GM12872 (cell line): ENCODE measurements at regions not wholly inside any gene's neighbourhood (a gene's known extent, or its start where the extent isn't known, plus 50 kb on each side); places are given as distances from the start of the nearest gene placed in this dataset.
A peak's percentile ranks its signal among the peaks of the same experiment; 100 is the strongest.

Experiments
- TF ChIP-seq, protein P1 (sequence below): IDR thresholded peaks from 3 replicates; pipeline ENCODE4 v1.5.1; 2011; ENCODE audit warnings: low read depth, mild to moderate bottlenecking, low read length, moderate library complexity; ENCODE audit not compliant: insufficient read depth

DNA sequence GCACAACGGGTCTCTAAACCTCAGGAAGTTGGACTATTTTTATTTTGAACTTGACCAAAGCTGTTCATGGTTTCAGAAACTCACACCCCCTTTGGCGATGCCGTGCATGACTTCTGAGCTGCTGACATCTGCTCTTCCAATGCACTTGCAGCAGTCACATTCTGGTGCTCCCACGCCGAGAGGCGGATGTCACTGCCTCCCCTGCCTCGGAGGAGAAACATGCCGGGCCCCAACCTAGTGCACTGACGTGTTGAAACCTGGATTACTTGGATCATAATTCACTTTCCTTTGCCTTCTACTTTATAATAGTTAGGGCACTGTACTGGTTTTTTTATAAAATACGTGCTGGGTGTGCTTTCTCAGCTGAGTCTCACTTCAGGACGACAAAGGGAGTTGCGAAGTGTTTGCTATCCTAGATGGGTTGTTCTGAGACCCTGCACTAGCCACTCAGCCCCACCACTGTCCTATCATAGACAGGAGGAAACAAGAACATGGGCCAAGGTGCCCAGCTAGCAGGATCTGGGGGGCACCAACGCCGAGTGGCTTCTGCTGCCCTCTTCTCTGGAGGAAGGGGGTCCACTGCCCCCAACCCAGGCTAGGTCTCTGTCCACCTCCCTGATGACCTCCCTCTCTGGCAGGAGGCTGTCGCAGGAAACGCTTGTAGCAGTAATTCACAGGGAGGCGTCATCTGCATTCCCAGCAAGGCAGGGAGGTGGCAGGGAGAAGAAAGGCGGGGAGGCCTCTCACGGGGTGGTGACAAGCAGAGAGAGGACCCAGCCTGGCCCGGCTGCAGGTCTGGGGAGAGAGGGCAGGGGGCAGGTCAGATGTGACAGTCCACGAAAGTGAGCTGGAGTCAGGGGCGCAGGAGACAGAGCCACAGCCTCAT lies 158.8 kb upstream of the IQSEC1 start:
- TF ChIP-seq, protein P1, sequence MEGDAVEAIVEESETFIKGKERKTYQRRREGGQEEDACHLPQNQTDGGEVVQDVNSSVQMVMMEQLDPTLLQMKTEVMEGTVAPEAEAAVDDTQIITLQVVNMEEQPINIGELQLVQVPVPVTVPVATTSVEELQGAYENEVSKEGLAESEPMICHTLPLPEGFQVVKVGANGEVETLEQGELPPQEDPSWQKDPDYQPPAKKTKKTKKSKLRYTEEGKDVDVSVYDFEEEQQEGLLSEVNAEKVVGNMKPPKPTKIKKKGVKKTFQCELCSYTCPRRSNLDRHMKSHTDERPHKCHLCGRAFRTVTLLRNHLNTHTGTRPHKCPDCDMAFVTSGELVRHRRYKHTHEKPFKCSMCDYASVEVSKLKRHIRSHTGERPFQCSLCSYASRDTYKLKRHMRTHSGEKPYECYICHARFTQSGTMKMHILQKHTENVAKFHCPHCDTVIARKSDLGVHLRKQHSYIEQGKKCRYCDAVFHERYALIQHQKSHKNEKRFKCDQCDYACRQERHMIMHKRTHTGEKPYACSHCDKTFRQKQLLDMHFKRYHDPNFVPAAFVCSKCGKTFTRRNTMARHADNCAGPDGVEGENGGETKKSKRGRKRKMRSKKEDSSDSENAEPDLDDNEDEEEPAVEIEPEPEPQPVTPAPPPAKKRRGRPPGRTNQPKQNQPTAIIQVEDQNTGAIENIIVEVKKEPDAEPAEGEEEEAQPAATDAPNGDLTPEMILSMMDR, result no peak

DNA sequence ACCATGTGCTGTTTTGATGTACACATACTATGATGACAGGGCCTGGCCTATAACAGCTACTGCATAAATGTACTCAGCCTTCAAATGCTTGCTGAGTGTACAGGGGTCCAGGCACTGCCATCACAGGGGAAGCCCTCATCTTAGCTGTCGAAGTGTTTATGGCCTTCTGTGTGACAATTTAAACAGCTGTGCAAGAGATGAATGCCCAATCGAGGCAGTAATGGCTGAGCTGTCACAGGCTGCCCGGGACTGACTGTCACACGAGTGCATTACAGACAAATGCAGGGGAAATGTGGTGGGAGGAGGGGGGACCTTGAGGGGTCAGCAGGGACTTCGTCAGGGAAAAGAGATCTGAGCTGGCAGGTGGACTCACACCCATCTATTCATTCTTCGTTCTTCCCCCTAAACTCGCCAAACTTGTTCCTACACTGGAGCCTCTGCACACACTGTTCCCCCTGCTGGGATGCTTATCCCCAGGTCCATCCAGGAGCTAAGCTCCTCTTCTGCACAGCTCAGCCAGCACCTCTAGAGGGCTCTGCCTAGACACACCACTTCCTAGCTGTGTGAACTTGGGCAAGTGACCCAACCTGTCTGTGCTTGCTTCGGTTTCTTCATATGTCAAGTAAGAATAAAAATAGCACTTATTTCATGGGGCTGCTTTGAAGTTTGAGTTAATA lies 156.2 kb upstream of the IQSEC1 start:
- TF ChIP-seq, protein P1, result peak; percentile 79

DNA sequence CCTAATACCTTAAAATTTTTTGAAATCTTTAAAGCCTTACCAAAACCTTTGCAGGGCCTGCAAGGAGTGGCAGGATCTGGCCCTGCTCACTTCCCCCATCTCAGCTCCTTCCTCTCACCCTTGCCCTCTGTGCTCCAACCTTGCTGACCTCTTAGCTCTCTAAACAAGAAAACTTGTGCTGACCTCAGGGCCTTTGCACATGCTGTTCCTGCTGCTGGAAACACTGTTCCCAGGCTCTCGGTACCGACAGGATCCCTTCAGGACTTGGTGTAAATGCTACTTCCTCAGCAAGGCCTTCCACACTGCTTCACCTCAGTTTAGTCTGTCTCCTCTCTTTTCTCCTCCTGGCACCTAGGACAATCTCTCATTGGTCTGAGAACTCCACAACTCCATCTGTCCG lies 155.4 kb upstream of the IQSEC1 start:
- TF ChIP-seq, protein P1, result no peak

DNA sequence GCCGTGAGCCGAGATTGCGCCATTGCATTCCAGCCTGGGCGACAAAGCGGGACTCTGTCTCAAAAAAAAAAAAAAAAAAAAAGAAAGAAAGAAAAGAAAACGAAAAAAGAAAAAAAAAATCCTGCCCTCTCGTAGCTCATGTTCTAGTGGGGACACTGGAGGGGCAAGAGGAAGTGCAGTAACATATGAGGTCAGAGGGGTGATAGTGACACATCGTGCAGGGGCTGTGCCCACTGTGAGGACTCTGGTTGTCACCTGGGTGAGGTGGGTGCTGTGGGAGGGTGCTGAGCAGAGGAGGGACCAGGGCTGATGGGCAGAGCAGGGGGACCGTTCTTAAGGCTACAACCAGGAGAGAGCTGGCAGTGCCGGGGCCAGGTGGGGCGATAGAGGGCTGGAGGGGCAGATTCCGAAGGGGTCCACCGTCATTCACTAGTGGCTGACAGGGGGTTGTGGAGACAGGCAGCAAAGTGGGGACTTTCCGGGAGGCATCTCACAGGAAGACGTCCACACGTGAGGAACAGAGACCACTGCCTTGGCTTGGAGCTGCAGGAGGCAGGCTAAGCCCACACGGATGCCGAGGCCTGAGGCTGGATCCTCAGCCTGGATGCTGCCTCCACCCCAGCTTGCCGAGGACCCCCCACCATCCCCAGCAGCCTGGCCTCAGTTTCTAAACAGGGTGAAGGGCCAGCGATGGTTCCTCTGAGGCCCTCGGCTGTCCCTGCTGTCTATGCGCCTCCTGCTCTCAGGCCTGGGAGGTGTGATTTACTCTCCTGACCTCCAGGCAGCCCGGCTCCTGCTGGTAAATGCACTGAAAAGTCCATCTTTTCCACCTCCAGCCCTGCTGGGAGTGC lies 154.3 kb upstream of the IQSEC1 start:
- TF ChIP-seq, protein P1, result no peak

DNA sequence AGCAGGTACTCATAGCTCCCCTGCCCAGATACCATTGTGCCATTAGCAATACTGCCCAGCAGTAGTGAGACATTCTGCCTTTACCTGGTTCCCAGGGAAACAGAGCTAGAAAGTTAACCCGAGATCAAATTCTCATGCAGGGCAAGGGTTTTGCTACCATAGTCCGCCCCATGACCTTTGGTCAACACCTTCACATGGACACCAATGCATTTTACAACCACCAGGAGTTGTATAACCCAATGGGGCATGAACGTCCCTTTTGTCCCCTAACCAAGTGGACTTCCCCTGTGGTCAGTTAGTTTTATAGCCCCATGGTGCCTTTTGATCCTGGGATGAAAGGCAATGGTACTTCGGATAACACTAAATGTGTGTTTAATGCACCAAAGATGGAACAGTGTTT lies 151.7 kb upstream of the IQSEC1 start:
- TF ChIP-seq, protein P1, result no peak

DNA sequence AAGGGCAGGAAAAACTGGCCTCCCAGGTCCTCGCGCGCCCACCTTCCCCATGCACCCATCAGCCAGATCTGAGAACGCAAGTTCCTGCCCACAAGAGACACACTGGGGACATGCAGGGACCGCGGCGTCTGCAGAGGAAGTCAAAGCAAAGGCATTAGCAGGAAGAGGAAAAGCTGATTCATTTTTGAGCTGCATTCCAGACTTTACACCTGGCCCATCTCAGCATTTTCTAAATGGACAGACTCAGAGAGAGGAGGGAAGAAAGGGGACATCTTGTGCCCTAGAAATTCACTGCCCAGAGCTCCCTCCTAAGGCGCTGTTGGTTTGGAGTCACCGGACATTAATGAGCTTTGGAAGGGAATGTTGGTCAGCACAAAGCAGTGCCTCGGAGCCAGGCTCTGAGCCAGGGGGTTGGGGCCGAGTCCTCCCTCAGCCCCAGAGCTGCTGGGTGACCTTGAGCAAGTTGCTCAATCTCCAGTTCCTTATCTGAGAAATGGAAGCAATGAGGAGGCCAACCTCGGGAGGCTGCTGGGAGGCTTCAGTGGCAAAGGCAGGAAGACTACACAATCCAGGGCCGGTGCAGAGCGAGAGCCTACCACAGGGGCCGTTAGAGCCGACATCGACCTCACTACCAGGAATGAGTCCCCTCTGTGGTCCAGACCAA lies 150.5 kb upstream of the IQSEC1 start:
- TF ChIP-seq, protein P1, result no peak
